ENCODE measurements at regions not wholly inside any gene's neighbourhood (a gene's known extent, or its start where the extent isn't known, plus 50 kb on each side); places are given as distances from the start of the nearest gene placed in this dataset.

DNA sequence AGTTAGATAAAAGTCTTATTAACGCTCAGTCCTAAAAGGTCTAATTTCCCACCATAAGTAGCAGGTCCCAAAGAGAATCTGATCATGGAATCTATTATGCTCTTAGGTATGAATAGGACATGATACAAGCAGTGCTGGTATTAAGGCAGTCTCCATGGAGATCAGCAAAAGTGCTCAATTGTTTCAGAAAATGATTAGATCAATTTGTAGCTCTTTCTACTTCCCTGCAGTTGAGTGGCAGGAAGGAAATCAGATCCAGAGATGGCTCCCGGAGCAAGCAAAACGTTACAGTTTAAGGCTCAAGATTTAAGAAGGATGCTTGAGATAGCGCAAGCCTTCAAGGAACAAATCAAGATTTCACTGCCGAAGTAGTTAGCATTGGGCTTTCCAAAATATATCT lies 205.7 kb downstream of the DRD1 start:
- TF ChIP-seq, protein P1, sequence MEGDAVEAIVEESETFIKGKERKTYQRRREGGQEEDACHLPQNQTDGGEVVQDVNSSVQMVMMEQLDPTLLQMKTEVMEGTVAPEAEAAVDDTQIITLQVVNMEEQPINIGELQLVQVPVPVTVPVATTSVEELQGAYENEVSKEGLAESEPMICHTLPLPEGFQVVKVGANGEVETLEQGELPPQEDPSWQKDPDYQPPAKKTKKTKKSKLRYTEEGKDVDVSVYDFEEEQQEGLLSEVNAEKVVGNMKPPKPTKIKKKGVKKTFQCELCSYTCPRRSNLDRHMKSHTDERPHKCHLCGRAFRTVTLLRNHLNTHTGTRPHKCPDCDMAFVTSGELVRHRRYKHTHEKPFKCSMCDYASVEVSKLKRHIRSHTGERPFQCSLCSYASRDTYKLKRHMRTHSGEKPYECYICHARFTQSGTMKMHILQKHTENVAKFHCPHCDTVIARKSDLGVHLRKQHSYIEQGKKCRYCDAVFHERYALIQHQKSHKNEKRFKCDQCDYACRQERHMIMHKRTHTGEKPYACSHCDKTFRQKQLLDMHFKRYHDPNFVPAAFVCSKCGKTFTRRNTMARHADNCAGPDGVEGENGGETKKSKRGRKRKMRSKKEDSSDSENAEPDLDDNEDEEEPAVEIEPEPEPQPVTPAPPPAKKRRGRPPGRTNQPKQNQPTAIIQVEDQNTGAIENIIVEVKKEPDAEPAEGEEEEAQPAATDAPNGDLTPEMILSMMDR (IDR thresholded peaks at IDR 0.05), result no peak
- no peak for TF ChIP-seq POLR2A (IDR thresholded peaks at IDR 0.05)

Measured in esophagus squamous epithelium (tissue), 4 donors.